Coronary artery (tissue), 2 donors: ENCODE measurements at regions not wholly inside any gene's neighbourhood (a gene's known extent, or its start where the extent isn't known, plus 50 kb on each side); places are given as distances from the start of the nearest gene placed in this dataset.
"Not testable (repeated sequence)": the region's sequence is repeated elsewhere in the genome, so short reads cannot be mapped to it uniquely, and the experiment has no call there.

ENCODE experiments used
- DNase-seq: peaks from one replicate; pipeline ENCODE4 v3.0.0-alpha.2; 2017; ENCODE audit warnings: low spot score
- H3K27ac ChIP-seq, 2 donors: fragments of 200-600 bp; sonication (generic); one replicate each; pipeline ENCODE4 v1.5.1; 2016 to 2019
- H3K4me3 ChIP-seq: fragments of 200-600 bp; sonication (generic); 2 replicates; pipeline ENCODE4 v1.5.1; 2016; ENCODE audit warnings: mild to moderate bottlenecking, moderate library complexity
- CTCF ChIP-seq: fragments of 200-600 bp; sonication (generic); IDR thresholded peaks from one replicate; pipeline ENCODE4 v1.5.1; 2019; ENCODE audit warnings: antibody characterized with exemption

- no peak for TF ChIP-seq CTCF
Measured at GRCh38 chr5:101647861-101648260, 648.2 kb downstream of the SLCO4C1 start.

GRCh38 chr5:101643794-101644193 is 652.3 kb downstream of the SLCO4C1 start:
- no peak for DNase-seq
- Histone ChIP-seq H3K27ac (no peak overlapping the region), H3K4me3 (no peak overlapping the region)
- no peak for TF ChIP-seq CTCF

More at GRCh38 chr5:101647861-101648260, 648.2 kb downstream of the SLCO4C1 start:
- H3K4me3 ChIP-seq: no peak overlapping the region
- H3K27ac ChIP-seq: no peak overlapping the region
- DNase-seq: no peak

GRCh38 chr5:101637599-101637998 is 658.5 kb downstream of the SLCO4C1 start:
- H3K4me3 ChIP-seq: no peak overlapping the region
- TF ChIP-seq CTCF: no peak
- no peak for DNase-seq
- no peak overlapping the region for H3K27ac ChIP-seq

- not testable (repeated sequence) for DNase-seq, H3K4me3 ChIP-seq, H3K27ac ChIP-seq
Measured at GRCh38 chr5:101627770-101628169, 668.3 kb downstream of the SLCO4C1 start.

GRCh38 chr5:101626572-101626971 is 669.5 kb downstream of the SLCO4C1 start:
- Histone ChIP-seq H3K4me3 (no peak overlapping the region), H3K27ac (no peak overlapping the region)
- TF ChIP-seq CTCF: no peak
- no peak for DNase-seq

- TF ChIP-seq CTCF: no peak
- Histone ChIP-seq H3K4me3 (no peak overlapping the region), H3K27ac (no peak overlapping the region)
- no peak for DNase-seq
Measured at GRCh38 chr5:101611039-101611438, 685.0 kb downstream of the SLCO4C1 start.

GRCh38 chr5:101608322-101608721 is 687.8 kb downstream of the SLCO4C1 start:
- DNase-seq: no peak
- Histone ChIP-seq H3K27ac (no peak overlapping the region), H3K4me3 (no peak overlapping the region)
- TF ChIP-seq CTCF: no peak

GRCh38 chr5:101605700-101606099 is 690.4 kb downstream of the SLCO4C1 start:
- no peak for DNase-seq
- Histone ChIP-seq H3K4me3 (no peak overlapping the region), H3K27ac (no peak overlapping the region)
- TF ChIP-seq CTCF: no peak
